ENCODE measurements at regions not wholly inside any gene's neighbourhood (a gene's known extent, or its start where the extent isn't known, plus 50 kb on each side); places are given as distances from the start of the nearest gene placed in this dataset.

DNA sequence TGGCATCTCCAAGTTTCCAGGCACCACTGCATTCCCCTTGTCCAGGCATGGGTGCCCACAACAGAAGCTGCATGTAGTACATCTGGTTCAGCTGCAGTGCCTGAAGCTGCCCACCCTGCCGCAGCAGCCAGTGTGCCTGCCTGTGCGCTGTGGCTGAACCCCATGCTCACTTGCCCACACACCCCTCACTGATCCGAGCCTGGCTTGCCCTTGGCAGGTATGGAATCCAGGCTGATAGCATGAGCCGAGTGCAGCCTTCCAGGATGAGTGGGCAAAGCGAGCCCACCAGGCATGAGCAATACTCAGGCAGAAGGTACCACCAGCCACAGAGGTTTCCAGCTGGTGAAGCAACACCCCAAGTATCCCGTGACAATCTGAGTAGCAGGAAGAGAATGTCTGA lies 280.3 kb upstream of the KLF12 start:
- no peak for DNase-seq (ENCODE audit: low spot score)
- 0 out of 2 replicates have a peak, but pooled peaks cover 3% of the 10 kb centered on the region for H3K36me3 ChIP-seq (ENCODE audit: insufficient read depth)
- H3K4me1 Mint-ChIP-seq: no peaks in the 10 kb centered on the region
- no peaks in the 10 kb centered on the region for H3K27me3 ChIP-seq (ENCODE audit: insufficient read depth)
- no peaks in the 10 kb centered on the region for H3K4me1 ChIP-seq (ENCODE audit: insufficient read depth)
- no peak overlapping the region for H3K27ac Mint-ChIP-seq
- no peaks in the 10 kb centered on the region for H3F3A ChIP-seq (replicated peaks; ENCODE audit: low read depth)
- no peak overlapping the region for H3K4me3 ChIP-seq
- H3K9me3 Mint-ChIP-seq: peaks cover 19% of the 10 kb centered on the region
- no peak overlapping the region for H3K4me2 ChIP-seq
- TF ChIP-seq ETS1 (IDR thresholded peaks at IDR 0.05): no peak
- no peak for TF ChIP-seq JUNB (IDR thresholded peaks at IDR 0.05; ENCODE audit: unreplicated experiment)
- no peak for TF ChIP-seq ZNF114 (CRISPR knock-in tag; IDR thresholded peaks at IDR 0.05)
- TF ChIP-seq ZNF462 (CRISPR knock-in tag; IDR thresholded peaks at IDR 0.05): no peak
- no peak for TF ChIP-seq EZH2phosphoT487 (IDR thresholded peaks at IDR 0.05; ENCODE audit: unreplicated experiment)
- no peak for TF ChIP-seq POLR2AphosphoS5 (IDR thresholded peaks at IDR 0.05; ENCODE audit: low read depth)
- TF ChIP-seq REST (IDR thresholded peaks at IDR 0.05; ENCODE audit: unreplicated experiment): no peak
- no peak for TF ChIP-seq STAT1 (IDR thresholded peaks at IDR 0.05; ENCODE audit: unreplicated experiment)
- TF ChIP-seq ZNF331 (CRISPR knock-in tag; IDR thresholded peaks at IDR 0.05; ENCODE audit: low read depth): no peak
- no peak for TF ChIP-seq NANOG (IDR thresholded peaks at IDR 0.05; ENCODE audit: borderline replicate concordance)
- no peak for TF ChIP-seq EZH2 (IDR thresholded peaks at IDR 0.05; ENCODE audit: low read depth, unreplicated experiment)
- TF ChIP-seq, protein P1, sequence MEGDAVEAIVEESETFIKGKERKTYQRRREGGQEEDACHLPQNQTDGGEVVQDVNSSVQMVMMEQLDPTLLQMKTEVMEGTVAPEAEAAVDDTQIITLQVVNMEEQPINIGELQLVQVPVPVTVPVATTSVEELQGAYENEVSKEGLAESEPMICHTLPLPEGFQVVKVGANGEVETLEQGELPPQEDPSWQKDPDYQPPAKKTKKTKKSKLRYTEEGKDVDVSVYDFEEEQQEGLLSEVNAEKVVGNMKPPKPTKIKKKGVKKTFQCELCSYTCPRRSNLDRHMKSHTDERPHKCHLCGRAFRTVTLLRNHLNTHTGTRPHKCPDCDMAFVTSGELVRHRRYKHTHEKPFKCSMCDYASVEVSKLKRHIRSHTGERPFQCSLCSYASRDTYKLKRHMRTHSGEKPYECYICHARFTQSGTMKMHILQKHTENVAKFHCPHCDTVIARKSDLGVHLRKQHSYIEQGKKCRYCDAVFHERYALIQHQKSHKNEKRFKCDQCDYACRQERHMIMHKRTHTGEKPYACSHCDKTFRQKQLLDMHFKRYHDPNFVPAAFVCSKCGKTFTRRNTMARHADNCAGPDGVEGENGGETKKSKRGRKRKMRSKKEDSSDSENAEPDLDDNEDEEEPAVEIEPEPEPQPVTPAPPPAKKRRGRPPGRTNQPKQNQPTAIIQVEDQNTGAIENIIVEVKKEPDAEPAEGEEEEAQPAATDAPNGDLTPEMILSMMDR (conservative IDR thresholded peaks at IDR 0.05; ENCODE audit: low read depth in 2 of 2): no peak
- no peak for TF ChIP-seq CREB1 (CRISPR knock-in tag; IDR thresholded peaks at IDR 0.05; ENCODE audit: low read depth)
- H4K20me1 ChIP-seq (replicated peaks; ENCODE audit: insufficient read depth): no peaks in the 10 kb centered on the region
- H3K27ac ChIP-seq (ENCODE audit: low read depth): no peak overlapping the region
- 0 out of 3 replicates have a peak, but pooled peaks cover 2% of the 10 kb centered on the region for H3K36me3 Mint-ChIP-seq (ENCODE audit: low read depth)
- no peaks in the 10 kb centered on the region for H3K27me3 Mint-ChIP-seq (ENCODE audit: insufficient read depth, low read depth, poor library complexity)
- no peaks in the 10 kb centered on the region for H3K79me2 ChIP-seq (replicated peaks; ENCODE audit: insufficient read depth)
- no peaks in the 10 kb centered on the region; the same call in 1 of the 2 replicates for H3K9me2 ChIP-seq (ENCODE audit: insufficient read depth)
- no peak overlapping the region for H3K4me3 Mint-ChIP-seq
- H2AFZ ChIP-seq: no peak overlapping the region
- no peak for ATAC-seq
